ENCODE measurements at regions not wholly inside any gene's neighbourhood (a gene's known extent, or its start where the extent isn't known, plus 50 kb on each side); places are given as distances from the start of the nearest gene placed in this dataset.

- H3K4me1 Mint-ChIP-seq, result peaks cover 6% of the 10 kb centered on the region
- Histone ChIP-seq H3F3A (ENCODE audit: low read depth) (no peaks in the 10 kb centered on the region), H3K9ac (no peak overlapping the region), H3K27me3 (no peaks in the 10 kb centered on the region), H3K36me3 (no peaks in the 10 kb centered on the region), H3K27ac (no peak overlapping the region), H4K20me1 (ENCODE audit: low read depth) (no peaks in the 10 kb centered on the region), H3K9me3 (ENCODE audit: low read depth) (no peaks in the 10 kb centered on the region), H3K79me2 (ENCODE audit: low read depth) (no peaks in the 10 kb centered on the region), H2AFZ (replicated peaks) (no peak overlapping the region), H3K4me2 (no peak overlapping the region), H3K4me3 (no peak overlapping the region), H3K4me1 (no peaks in the 10 kb centered on the region)
- H3K4me3 Mint-ChIP-seq, result no peak overlapping the region
- H3K9me3 Mint-ChIP-seq, result no peaks in the 10 kb centered on the region
- no peak for DNase-seq (ENCODE audit: low spot score)
- H3K27me3 Mint-ChIP-seq (ENCODE audit: insufficient read depth, low read depth), result no peaks in the 10 kb centered on the region
- TF ChIP-seq CTCF (IDR thresholded peaks at IDR 0.05) (no peak), EZH2 (IDR thresholded peaks at IDR 0.05) (no peak), EZH2phosphoT487 (IDR thresholded peaks at IDR 0.05) (no peak)
- no peak overlapping the region for H3K27ac Mint-ChIP-seq
- no peaks in the 10 kb centered on the region for H3K36me3 Mint-ChIP-seq
Observed at GRCh38 chr12:78398750-78399149, 465.8 kb upstream of the SYT1 start.

- H3K36me3 Mint-ChIP-seq, result no peaks in the 10 kb centered on the region
- no peaks in the 10 kb centered on the region for H3K27me3 Mint-ChIP-seq (ENCODE audit: insufficient read depth, low read depth)
- Histone ChIP-seq H3K9ac (no peak overlapping the region), H3K9me3 (ENCODE audit: low read depth) (no peaks in the 10 kb centered on the region), H3K4me1 (no peaks in the 10 kb centered on the region), H3F3A (ENCODE audit: low read depth) (no peaks in the 10 kb centered on the region), H3K27ac (no peak overlapping the region), H3K4me3 (no peak overlapping the region), H3K27me3 (no peaks in the 10 kb centered on the region), H4K20me1 (ENCODE audit: low read depth) (no peaks in the 10 kb centered on the region), H3K79me2 (ENCODE audit: low read depth) (no peaks in the 10 kb centered on the region), H2AFZ (replicated peaks) (no peak overlapping the region), H3K4me2 (no peak overlapping the region), H3K36me3 (no peaks in the 10 kb centered on the region)
- H3K4me1 Mint-ChIP-seq, result peaks cover 6% of the 10 kb centered on the region
- no peak overlapping the region for H3K27ac Mint-ChIP-seq
- peak; percentile 20 for DNase-seq (ENCODE audit: low spot score)
- H3K9me3 Mint-ChIP-seq, result no peaks in the 10 kb centered on the region
- TF ChIP-seq EZH2phosphoT487 (IDR thresholded peaks at IDR 0.05) (no peak), EZH2 (IDR thresholded peaks at IDR 0.05) (no peak)
- no peak overlapping the region for H3K4me3 Mint-ChIP-seq
Observed at GRCh38 chr12:78402366-78403134, 462.0 kb upstream of the SYT1 start.

- H3K4me3 Mint-ChIP-seq, result no peak overlapping the region
- DNase-seq (ENCODE audit: low spot score), result no peak
- no peaks in the 10 kb centered on the region for H3K27me3 Mint-ChIP-seq (ENCODE audit: insufficient read depth, low read depth)
- Histone ChIP-seq H3K4me1 (no peaks in the 10 kb centered on the region), H4K20me1 (ENCODE audit: low read depth) (no peaks in the 10 kb centered on the region), H3K36me3 (no peaks in the 10 kb centered on the region), H3K4me2 (no peak overlapping the region), H2AFZ (replicated peaks) (no peak overlapping the region), H3K27me3 (no peaks in the 10 kb centered on the region), H3F3A (ENCODE audit: low read depth) (no peaks in the 10 kb centered on the region), H3K79me2 (ENCODE audit: low read depth) (no peaks in the 10 kb centered on the region), H3K9ac (no peak overlapping the region), H3K4me3 (no peak overlapping the region), H3K27ac (no peak overlapping the region), H3K9me3 (ENCODE audit: low read depth) (no peaks in the 10 kb centered on the region)
- H3K36me3 Mint-ChIP-seq, result no peaks in the 10 kb centered on the region
- H3K9me3 Mint-ChIP-seq, result no peaks in the 10 kb centered on the region
- TF ChIP-seq EZH2 (IDR thresholded peaks at IDR 0.05), result no peak
- no peak for TF ChIP-seq EZH2phosphoT487 (IDR thresholded peaks at IDR 0.05)
- no peak for TF ChIP-seq CTCF (IDR thresholded peaks at IDR 0.05)
- H3K4me1 Mint-ChIP-seq, result peaks cover 6% of the 10 kb centered on the region
- H3K27ac Mint-ChIP-seq, result no peak overlapping the region
Observed at GRCh38 chr12:78403136-78403535, 461.4 kb upstream of the SYT1 start.

- TF ChIP-seq EZH2phosphoT487 (IDR thresholded peaks at IDR 0.05) (no peak), CTCF (IDR thresholded peaks at IDR 0.05) (no peak), EZH2 (IDR thresholded peaks at IDR 0.05) (no peak)
- Histone ChIP-seq H3K4me1 (no peaks in the 10 kb centered on the region), H3K4me2 (no peak overlapping the region), H3K79me2 (ENCODE audit: low read depth) (no peaks in the 10 kb centered on the region), H4K20me1 (ENCODE audit: low read depth) (no peaks in the 10 kb centered on the region), H3F3A (ENCODE audit: low read depth) (no peaks in the 10 kb centered on the region), H3K9ac (no peak overlapping the region), H3K27ac (no peak overlapping the region), H3K36me3 (no peaks in the 10 kb centered on the region), H3K27me3 (no peaks in the 10 kb centered on the region), H2AFZ (replicated peaks) (no peak overlapping the region), H3K4me3 (no peak overlapping the region), H3K9me3 (ENCODE audit: low read depth) (no peaks in the 10 kb centered on the region)
- no peak for DNase-seq (ENCODE audit: low spot score)
- H3K27ac Mint-ChIP-seq, result no peak overlapping the region
- H3K4me3 Mint-ChIP-seq, result no peak overlapping the region
- no peaks in the 10 kb centered on the region for H3K9me3 Mint-ChIP-seq
- H3K36me3 Mint-ChIP-seq, result no peaks in the 10 kb centered on the region
- H3K27me3 Mint-ChIP-seq (ENCODE audit: insufficient read depth, low read depth), result no peaks in the 10 kb centered on the region
- peaks cover 6% of the 10 kb centered on the region for H3K4me1 Mint-ChIP-seq
Observed at GRCh38 chr12:78403681-78404080, 460.9 kb upstream of the SYT1 start.

All from neural progenitor cell (in vitro differentiated cells).